ENCODE measurements at regions not wholly inside any gene's neighbourhood (a gene's known extent, or its start where the extent isn't known, plus 50 kb on each side); places are given as distances from the start of the nearest gene placed in this dataset.

DNA sequence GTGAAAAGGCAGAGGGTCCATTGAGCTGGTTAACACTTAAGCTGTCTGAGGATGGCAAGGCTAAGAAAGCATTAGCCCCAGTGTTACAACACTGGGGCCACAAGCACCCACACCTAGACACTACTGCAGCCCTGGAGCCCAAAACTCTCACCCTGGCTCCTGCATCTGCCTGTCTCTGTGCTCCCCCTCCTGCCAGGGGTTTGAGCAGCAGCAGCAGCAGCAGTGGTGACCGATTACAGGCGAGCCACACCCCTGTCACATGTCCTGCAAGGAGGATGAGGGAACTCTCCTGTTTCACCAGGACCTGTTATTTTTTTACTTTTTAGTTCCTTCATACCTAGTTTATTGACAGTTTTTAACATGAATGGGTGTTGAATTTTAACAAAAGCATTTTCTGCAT lies 326.7 kb upstream of the MAP2 start:
- Histone ChIP-seq H3K36me3 (no peaks in the 10 kb centered on the region), H3K9me3 (no peaks in the 10 kb centered on the region), H3K4me1 (no peaks in the 10 kb centered on the region), H3K27me3 (no peaks in the 10 kb centered on the region), H3K4me3 (no peak overlapping the region), H3K27ac (no peak overlapping the region)
- TF ChIP-seq, protein P1, sequence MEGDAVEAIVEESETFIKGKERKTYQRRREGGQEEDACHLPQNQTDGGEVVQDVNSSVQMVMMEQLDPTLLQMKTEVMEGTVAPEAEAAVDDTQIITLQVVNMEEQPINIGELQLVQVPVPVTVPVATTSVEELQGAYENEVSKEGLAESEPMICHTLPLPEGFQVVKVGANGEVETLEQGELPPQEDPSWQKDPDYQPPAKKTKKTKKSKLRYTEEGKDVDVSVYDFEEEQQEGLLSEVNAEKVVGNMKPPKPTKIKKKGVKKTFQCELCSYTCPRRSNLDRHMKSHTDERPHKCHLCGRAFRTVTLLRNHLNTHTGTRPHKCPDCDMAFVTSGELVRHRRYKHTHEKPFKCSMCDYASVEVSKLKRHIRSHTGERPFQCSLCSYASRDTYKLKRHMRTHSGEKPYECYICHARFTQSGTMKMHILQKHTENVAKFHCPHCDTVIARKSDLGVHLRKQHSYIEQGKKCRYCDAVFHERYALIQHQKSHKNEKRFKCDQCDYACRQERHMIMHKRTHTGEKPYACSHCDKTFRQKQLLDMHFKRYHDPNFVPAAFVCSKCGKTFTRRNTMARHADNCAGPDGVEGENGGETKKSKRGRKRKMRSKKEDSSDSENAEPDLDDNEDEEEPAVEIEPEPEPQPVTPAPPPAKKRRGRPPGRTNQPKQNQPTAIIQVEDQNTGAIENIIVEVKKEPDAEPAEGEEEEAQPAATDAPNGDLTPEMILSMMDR (IDR thresholded peaks at IDR 0.05): no peak
- no peak for TF ChIP-seq POLR2A (IDR thresholded peaks at IDR 0.05)
- DNase-seq: no peak

DNA sequence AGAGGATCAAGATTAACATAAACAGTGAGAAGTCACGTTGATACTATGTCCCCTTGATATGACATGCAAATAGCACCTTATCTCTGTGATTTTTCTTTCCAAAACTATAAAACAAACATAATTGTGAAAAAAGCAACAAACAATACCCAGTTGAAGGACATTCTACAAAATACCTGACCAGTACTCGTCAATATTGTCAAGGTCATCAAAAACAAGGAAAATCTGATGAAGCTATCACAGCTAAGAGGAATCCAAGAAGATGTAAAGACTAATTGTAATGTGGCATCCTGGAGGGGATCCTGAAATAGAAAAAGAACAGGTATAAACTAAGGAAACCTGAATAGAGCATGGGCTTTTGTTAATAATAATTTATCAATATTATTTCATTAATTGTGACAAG lies 321.5 kb upstream of the MAP2 start:
- TF ChIP-seq, protein P1 (IDR thresholded peaks at IDR 0.05): no peak
- no peak for TF ChIP-seq POLR2A (IDR thresholded peaks at IDR 0.05)
- Histone ChIP-seq H3K27ac (no peak overlapping the region), H3K36me3 (no peaks in the 10 kb centered on the region), H3K27me3 (no peaks in the 10 kb centered on the region), H3K4me1 (no peaks in the 10 kb centered on the region), H3K4me3 (no peak overlapping the region), H3K9me3 (no peaks in the 10 kb centered on the region)
- DNase-seq: no peak

DNA sequence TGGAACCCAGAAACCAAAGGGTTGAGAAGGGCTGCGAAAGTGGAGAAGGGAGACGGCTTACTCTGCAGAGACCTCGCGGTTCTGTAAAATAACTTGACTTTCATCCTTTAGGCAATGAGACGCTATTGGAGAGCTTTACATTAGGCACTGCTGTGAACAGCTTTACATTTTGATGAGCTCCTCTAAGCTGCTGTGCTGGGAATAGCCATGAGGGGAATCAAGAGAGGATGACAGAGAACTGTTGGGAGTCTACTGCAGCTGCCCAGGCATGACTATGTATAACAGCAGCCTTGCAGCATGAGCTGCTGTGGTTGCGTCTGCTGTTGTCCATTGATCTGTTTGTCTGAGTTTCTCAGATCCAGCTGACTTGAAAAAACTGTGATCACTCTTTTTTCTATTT lies 310.8 kb upstream of the MAP2 start:
- H3K4me1 ChIP-seq: no peaks in the 10 kb centered on the region
- no peaks in the 10 kb centered on the region for H3K27me3 ChIP-seq
- H3K27ac ChIP-seq: no peak overlapping the region
- no peak overlapping the region for H3K4me3 ChIP-seq
- no peaks in the 10 kb centered on the region for H3K9me3 ChIP-seq
- H3K36me3 ChIP-seq: no peaks in the 10 kb centered on the region
- TF ChIP-seq, protein P1 (IDR thresholded peaks at IDR 0.05): no peak
- no peak for TF ChIP-seq POLR2A (IDR thresholded peaks at IDR 0.05)
- DNase-seq: no peak

DNA sequence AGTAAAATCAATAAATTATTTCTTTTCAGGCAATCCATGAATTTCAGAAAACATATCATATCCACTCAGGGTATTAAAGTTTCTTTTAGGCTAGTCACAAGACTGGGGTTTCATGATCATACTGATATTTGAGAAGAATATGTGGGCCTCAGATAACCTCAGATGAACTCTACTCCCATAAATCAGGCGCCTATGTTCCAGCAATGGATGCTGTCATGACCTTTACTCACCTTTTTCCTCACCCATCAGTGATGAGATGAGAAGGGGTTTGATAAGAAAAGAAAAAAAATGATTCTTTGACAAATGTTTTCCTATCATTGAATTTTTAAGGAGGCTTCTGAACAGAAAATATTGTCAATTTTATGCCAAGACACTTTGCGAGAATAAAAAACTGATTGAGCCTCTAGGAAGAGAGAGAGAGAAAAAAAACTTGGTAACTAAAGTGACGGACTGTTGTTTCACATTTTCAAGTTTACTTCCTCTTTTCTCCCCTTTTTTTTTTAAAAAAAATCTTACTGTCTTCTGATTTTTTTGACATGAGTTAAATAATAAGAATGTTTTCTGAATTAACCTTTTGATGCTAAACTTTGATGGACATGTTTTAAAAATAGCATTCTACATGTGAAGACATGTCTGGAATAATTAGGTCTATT lies 309.1 kb upstream of the MAP2 start:
- no peaks in the 10 kb centered on the region for H3K4me1 ChIP-seq
- TF ChIP-seq, protein P1 (IDR thresholded peaks at IDR 0.05): no peak
- TF ChIP-seq POLR2A (IDR thresholded peaks at IDR 0.05): no peak
- H3K27ac ChIP-seq: no peak overlapping the region
- H3K27me3 ChIP-seq: no peaks in the 10 kb centered on the region
- H3K9me3 ChIP-seq: no peaks in the 10 kb centered on the region
- no peaks in the 10 kb centered on the region for H3K36me3 ChIP-seq
- no peak for DNase-seq
- H3K4me3 ChIP-seq: no peak overlapping the region

DNA sequence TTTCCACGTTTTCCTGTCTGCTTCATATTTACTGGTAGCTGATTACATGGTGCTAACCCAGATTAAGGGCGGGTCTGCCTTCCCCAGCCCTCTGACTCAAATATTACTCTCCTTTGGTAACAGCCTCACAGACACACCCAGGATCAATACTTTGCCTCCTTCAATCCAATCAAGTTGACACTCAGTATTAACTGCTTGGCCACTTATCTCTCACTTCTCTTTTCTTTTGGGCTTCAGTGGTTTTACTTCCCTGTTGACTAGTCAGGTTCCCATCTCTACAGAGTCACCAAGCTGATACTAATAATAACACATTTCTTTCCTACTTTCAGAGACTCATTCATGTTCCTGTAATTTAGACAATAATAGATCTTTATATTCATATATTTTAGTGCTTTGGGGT lies 302.2 kb upstream of the MAP2 start:
- no peak for TF ChIP-seq POLR2A (IDR thresholded peaks at IDR 0.05)
- TF ChIP-seq, protein P1 (IDR thresholded peaks at IDR 0.05): no peak
- no peaks in the 10 kb centered on the region for H3K4me1 ChIP-seq
- H3K4me3 ChIP-seq: no peak overlapping the region
- no peak overlapping the region for H3K27ac ChIP-seq
- H3K9me3 ChIP-seq: no peaks in the 10 kb centered on the region
- no peak for DNase-seq
- H3K36me3 ChIP-seq: no peaks in the 10 kb centered on the region
- no peaks in the 10 kb centered on the region for H3K27me3 ChIP-seq

DNA sequence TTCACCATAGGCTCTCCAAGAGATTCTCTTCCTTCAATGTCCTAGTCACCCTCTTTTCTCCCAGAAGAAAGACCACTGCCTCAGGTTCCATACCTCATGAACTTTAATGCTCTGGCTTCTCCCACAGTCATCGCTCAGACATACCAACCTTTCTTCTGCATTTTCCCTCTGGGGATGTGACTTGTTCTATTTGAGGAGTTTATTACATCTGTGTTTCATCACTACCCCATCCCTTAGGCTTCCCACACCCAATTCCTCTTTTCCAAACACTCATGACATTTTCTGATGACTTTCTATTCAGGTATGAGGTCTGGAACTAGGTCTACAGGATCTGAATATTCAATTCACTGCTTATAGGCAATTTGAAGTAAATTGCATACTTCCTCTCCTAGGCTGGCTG lies 298.6 kb upstream of the MAP2 start:
- no peaks in the 10 kb centered on the region for H3K36me3 ChIP-seq
- H3K9me3 ChIP-seq: no peaks in the 10 kb centered on the region
- no peak overlapping the region for H3K4me3 ChIP-seq
- no peak for DNase-seq
- no peak overlapping the region for H3K27ac ChIP-seq
- TF ChIP-seq, protein P1 (IDR thresholded peaks at IDR 0.05): no peak
- TF ChIP-seq POLR2A (IDR thresholded peaks at IDR 0.05): no peak
- H3K27me3 ChIP-seq: no peaks in the 10 kb centered on the region
- H3K4me1 ChIP-seq: no peaks in the 10 kb centered on the region

Data from Peyer's patch (tissue), 4 donors.